Endothelial cell of umbilical vein (primary cell): ENCODE measurements at regions not wholly inside any gene's neighbourhood (a gene's known extent, or its start where the extent isn't known, plus 50 kb on each side); places are given as distances from the start of the nearest gene placed in this dataset.

ENCODE experiments used
- CTCF ChIP-seq, 2 donors: IDR thresholded peaks; 1 replicate in 1 of 2; 2 replicates in 1 of 2; pipeline ENCODE4 v1.5.1; 2011; ENCODE audit warnings: low read length in 2 of 2, mild to moderate bottlenecking in 2 of 2, moderate library complexity in 2 of 2, control low read depth in 1 of 2, inconsistent platforms in 1 of 2, low read depth in 1 of 2; ENCODE audit not compliant: insufficient read depth in 1 of 2; ENCODE audit errors: extremely low read depth in 1 of 2
- EZH2 ChIP-seq: IDR thresholded peaks from 2 replicates; pipeline ENCODE4 v1.6.1; 2012; ENCODE audit warnings: borderline replicate concordance, low read depth, mild to moderate bottlenecking, moderate library complexity, low read length, inconsistent platforms; ENCODE audit not compliant: severe bottlenecking
- FOS ChIP-seq: IDR thresholded peaks from 2 replicates; pipeline ENCODE4 v1.6.1; 2011; ENCODE audit warnings: mild to moderate bottlenecking, low read length, moderate library complexity, borderline replicate concordance; ENCODE audit not compliant: insufficient read depth
- JUN ChIP-seq: IDR thresholded peaks from 2 replicates; pipeline ENCODE4 v1.6.1; 2011; ENCODE audit warnings: borderline replicate concordance, low read depth; ENCODE audit not compliant: insufficient read length, insufficient read depth
- POLR2A ChIP-seq: IDR thresholded peaks from 2 replicates; pipeline ENCODE4 v1.6.1; 2012; ENCODE audit warnings: low read depth, mild to moderate bottlenecking, control low read depth, low read length
- POLR2AphosphoS5 ChIP-seq: IDR thresholded peaks from 2 replicates; pipeline ENCODE4 v1.6.1; 2012; ENCODE audit warnings: low read depth, mild to moderate bottlenecking, control low read depth, low read length, moderate library complexity; ENCODE audit not compliant: insufficient read depth

GRCh38 chr6:141210901-141211300 lies 921.8 kb upstream of the GJE1 start:
- no peak for TF ChIP-seq EZH2
- no peak for TF ChIP-seq CTCF (IDR thresholded peaks at IDR 0.05; ENCODE audit: extremely low read depth in 1 of 2, insufficient read depth in 1 of 2, low read depth in 1 of 2, low read length in 2 of 2)
- no peak for TF ChIP-seq FOS
- TF ChIP-seq POLR2AphosphoS5 = no peak
- TF ChIP-seq POLR2A = no peak
- TF ChIP-seq JUN = no peak
